Mononuclear cell (primary cell): ENCODE measurements at regions not wholly inside any gene's neighbourhood (a gene's known extent, or its start where the extent isn't known, plus 50 kb on each side); places are given as distances from the start of the nearest gene placed in this dataset.

Experiments used
- H3K27me3 ChIP-seq: 2 replicates; pipeline ENCODE4 v1.6.0; 2011; ENCODE audit warnings: low read length, control low read depth; ENCODE audit not compliant: insufficient read depth
- H3K4me1 ChIP-seq: 2 replicates; pipeline ENCODE4 v1.5.1; 2011; ENCODE audit warnings: mild to moderate bottlenecking, low read length, control low read depth; ENCODE audit not compliant: insufficient read depth
- H3K4me3 ChIP-seq: 2 replicates; pipeline ENCODE4 v1.5.1; 2011; ENCODE audit warnings: mild to moderate bottlenecking, low read length, moderate library complexity
- H3K9me3 ChIP-seq: 2 replicates; pipeline ENCODE4 v1.5.1; 2011; ENCODE audit warnings: low read depth, mild to moderate bottlenecking, control low read depth, low read length

DNA sequence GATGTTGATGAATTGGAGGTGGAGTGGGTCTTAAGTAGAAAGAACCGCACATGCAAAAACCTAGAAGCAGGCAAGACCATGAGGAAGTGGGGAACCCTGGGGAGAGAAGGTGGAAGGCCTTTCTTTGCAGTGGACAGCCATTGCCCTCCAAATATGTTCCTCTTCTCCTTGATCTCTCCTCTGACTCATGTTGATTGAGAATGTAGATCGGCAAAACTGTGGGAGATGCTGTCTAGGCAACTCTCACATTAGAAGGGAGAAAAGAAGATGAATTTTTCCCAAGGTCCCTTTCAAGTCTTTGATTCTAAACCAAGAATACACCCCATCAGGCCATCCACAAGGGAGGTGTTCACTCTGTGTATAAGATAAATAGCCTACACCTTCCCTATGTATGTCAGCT lies 257.5 kb downstream of the MSRB3 start:
- H3K4me1 ChIP-seq, result no peaks in the 10 kb centered on the region
- no peaks in the 10 kb centered on the region for H3K27me3 ChIP-seq
- H3K4me3 ChIP-seq, result no peak overlapping the region
- H3K9me3 ChIP-seq, result peaks cover 17% of the 10 kb centered on the region

DNA sequence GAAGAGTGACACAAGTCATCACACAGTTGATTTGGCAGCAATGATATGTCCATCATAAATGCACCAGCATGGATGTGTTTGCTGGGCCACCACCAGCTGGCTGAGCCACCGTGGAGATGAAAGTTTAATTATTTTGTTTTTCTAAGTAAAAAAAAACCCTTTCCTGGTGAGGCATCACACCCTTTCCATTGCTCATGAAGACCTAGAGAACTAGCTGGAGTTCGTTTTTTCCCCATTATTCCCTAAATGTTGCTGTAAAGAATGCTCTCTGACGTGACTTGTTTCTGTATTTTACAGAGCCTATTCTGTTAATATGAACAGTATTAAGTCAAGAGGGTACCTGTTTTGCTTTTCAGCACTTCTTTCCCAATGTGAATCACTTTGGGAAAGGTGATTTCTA lies 257.9 kb downstream of the MSRB3 start:
- Histone ChIP-seq H3K27me3 (no peaks in the 10 kb centered on the region), H3K4me1 (no peaks in the 10 kb centered on the region), H3K4me3 (no peak overlapping the region), H3K9me3 (peaks cover 21% of the 10 kb centered on the region)

DNA sequence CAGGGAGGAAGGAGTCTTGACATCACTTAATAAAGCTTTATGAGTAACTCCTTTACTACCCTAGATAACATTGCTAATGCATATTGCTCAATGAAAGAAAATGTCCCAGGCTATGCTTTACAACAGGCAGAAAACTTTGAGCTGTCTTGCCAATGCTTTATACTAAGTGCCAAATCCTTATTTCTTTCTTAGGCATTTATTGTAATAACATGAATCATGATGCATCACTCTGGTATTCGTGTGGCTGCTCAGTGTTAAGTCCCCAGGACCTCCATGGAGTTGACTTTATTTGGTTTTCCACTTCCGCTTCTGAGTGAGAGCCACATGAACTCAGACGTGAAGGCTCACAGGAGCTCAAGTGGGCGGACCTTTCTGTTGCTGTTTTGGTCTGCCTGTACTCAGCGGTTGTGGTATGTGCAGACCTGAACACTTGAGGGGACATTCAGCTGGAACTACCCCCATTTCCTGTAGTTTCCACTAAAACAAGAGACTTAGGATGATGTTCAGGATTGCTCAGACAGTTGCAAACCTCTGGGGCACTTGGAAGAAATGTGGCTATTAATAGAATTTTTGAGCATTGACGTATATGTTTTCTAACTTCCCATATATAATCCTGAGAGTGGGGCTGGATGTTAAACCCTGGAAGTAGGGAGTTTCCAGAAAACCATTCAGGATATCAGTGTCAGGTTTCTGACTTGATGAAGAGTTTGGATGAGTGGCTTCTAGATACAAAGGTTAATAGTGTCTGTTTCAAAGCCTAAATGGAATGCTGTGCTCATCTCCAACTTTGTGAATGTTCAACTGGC lies 258.6 kb downstream of the MSRB3 start:
- Histone ChIP-seq H3K4me1 (no peaks in the 10 kb centered on the region), H3K4me3 (no peak overlapping the region), H3K9me3 (peaks cover 21% of the 10 kb centered on the region), H3K27me3 (no peaks in the 10 kb centered on the region)

DNA sequence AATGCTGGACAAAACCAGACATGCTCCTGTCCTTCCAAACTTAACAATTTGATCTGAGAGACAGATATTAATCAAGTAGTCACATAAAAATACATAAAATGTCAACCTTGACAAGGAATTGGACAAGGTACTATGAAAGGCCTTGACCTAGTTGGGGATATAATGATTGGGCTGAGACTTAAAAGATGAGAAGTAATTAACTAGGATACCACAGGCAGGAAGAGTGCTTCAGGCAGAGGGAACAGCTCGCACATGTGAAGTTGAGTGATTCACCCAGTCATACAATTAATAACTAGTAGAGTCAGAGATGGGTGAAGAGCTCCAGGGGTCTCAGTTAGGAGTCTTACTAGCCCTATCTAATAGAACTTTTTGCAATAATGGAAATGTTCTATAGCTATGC lies 259.5 kb downstream of the MSRB3 start:
- H3K27me3 ChIP-seq, result no peaks in the 10 kb centered on the region
- H3K4me1 ChIP-seq, result no peaks in the 10 kb centered on the region
- peaks cover 21% of the 10 kb centered on the region for H3K9me3 ChIP-seq
- H3K4me3 ChIP-seq, result no peak overlapping the region

DNA sequence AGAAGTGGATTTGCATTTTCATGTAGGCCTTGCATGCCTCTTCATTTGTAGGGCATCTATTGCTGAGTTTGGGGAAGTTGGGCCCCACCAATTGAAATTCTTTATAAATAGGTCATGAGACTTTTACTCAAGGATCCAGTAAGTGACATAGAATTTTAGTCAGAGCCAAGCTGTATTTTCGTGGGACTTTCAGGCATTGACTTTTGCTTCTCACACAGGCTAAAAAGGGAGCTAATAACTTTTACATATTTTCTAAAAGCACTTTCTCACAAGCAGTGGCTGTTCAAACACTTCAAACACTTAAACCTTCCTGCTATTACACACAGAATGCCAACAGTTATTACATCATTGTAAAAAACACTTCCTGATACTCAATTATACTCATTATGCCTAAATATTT lies 260.5 kb downstream of the MSRB3 start:
- Histone ChIP-seq H3K4me1 (no peaks in the 10 kb centered on the region), H3K9me3 (peaks cover 21% of the 10 kb centered on the region), H3K4me3 (no peak overlapping the region), H3K27me3 (no peaks in the 10 kb centered on the region)

DNA sequence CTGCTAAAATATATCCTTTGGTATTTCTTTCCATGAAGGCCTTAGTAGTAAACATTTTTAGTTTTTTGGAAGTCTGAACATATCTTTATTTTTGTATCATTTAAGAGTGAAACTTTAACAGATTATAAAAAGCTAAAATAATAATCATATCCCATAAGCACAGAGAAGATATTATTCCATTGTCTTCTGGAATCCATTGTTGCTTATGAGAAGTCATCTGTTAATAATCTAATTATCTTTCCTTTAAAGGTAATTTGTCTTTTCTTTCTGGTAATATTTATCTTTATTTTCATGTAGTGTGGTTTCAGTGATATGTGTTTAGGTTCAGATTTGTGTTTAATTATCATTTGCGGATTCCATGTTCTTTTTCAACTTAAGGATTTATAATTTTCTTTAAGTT lies 261.7 kb downstream of the MSRB3 start:
- no peaks in the 10 kb centered on the region for H3K27me3 ChIP-seq
- H3K4me3 ChIP-seq, result no peak overlapping the region
- peaks cover 21% of the 10 kb centered on the region for H3K9me3 ChIP-seq

DNA sequence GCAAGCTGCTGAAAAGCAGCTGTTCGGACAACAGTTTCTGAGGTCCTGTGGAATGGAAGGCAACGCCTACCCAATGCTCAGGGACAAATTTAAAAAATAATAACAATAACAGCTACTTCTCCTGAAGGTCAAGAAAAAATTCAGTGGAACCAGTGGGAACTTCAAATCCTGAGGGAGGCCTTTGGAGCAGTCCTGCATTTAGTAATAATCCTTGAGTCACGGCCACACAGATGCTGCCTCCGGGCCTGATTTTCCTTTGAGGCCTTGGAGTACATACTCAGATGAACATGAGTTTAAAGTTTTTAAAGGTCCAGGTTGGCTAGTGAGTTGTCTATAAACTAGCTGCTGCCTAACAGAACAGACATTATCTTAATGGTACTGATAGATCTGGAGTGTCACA lies 268.0 kb downstream of the MSRB3 start:
- H3K27me3 ChIP-seq, result no peaks in the 10 kb centered on the region
- H3K9me3 ChIP-seq, result no peaks in the 10 kb centered on the region
- H3K4me1 ChIP-seq, result no peaks in the 10 kb centered on the region
- no peak overlapping the region for H3K4me3 ChIP-seq

More for the DNA sequence above, 261.7 kb downstream of the MSRB3 start:
- H3K4me1 ChIP-seq, result no peaks in the 10 kb centered on the region

DNA sequence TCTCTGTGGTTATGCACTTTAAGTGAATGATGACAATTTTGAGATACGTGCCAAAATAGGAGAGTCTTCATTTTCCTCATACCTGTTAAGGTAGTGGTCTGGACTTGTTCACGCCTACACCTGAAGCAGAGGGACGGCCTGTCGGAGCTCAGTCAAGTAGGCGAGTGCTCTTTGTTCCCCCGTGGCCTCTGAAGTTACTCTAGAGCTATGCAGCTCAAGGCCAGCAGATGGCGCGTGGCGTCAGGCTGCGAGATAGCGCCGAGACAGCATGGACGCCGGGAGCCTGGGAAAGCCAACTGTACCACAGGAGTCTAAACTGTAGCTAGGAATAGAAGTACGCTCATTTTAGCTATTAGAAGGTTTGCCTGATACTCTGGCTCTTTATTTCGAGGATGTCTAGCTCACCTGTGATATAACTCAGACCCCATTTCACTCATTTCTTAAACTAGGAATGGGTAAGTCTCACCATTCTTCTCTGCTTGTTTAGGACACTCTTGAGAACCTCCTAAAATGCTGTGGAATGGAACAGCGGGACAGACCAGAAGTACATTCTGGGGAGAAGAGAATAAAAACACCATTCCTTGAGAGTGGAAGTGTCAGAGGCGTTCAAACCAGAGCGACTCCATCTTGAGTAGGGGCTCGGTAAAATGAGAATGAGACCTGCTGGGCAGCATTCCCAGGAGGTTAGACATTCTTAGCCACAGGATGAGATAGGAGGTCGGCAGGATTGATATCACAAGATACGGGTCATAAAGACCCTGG lies 267.4 kb upstream of the HMGA2 start:
- H3K9me3 ChIP-seq, result no peaks in the 10 kb centered on the region
- H3K4me1 ChIP-seq, result peaks cover 4% of the 10 kb centered on the region
- no peaks in the 10 kb centered on the region for H3K27me3 ChIP-seq
- H3K4me3 ChIP-seq, result no peak overlapping the region

DNA sequence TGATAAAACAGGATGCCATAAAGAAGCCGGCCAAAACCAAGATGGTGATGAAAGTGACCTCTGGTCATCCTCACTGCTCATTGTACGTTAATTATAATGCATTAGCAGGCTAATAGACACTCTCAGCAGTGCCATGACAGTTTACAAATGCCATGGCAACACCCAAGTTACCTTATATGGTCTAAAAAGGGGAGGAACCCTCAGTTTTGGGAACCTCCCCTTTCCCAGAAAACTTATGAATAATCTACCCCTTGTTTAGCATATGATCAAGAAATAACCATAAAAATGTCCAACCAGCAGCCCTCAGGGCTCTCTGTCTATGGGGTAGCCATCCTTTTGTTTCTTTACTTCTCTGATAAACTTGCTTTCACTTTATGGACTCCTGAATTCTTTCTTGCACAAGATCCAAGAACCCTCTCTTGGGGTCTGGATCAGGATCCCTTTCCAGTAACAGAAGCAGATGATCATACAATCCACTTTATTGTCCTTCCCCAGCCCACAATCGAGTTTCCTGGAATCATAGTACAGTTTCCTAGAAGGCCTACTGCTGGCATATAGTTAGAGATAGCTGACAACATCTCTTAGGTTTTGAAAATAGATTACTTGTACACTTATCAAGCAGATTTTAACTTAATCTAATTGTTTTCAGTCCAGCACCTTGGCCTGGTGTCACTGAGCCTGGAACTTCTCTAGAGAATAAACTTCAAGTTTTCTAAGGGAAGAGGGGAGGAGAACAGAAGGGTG lies 266.7 kb upstream of the HMGA2 start:
- Histone ChIP-seq H3K4me3 (no peak overlapping the region), H3K9me3 (no peaks in the 10 kb centered on the region), H3K27me3 (no peaks in the 10 kb centered on the region), H3K4me1 (peaks cover 4% of the 10 kb centered on the region)

DNA sequence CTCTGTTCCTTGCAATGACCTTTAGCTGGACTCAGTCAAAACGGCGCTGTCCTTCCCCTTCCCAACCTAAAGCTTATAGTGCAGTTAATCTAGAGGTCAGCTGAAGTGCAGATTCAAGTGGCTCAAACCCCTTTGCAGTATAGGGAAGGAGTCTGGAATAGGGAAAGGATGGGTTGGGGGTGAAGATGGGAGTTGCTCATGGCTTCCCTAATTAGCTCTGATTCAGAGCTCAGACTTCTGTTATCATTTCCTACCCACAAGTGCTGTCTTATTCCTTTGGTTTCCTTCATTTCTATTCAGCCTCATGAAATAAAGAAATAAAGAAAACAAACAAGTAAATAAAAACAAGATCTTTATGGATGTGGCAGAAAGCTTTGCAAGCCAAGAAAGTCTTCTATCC lies 264.0 kb upstream of the HMGA2 start:
- H3K4me1 ChIP-seq, result peaks cover 4% of the 10 kb centered on the region
- no peaks in the 10 kb centered on the region for H3K9me3 ChIP-seq
- no peak overlapping the region for H3K4me3 ChIP-seq
- H3K27me3 ChIP-seq, result no peaks in the 10 kb centered on the region

DNA sequence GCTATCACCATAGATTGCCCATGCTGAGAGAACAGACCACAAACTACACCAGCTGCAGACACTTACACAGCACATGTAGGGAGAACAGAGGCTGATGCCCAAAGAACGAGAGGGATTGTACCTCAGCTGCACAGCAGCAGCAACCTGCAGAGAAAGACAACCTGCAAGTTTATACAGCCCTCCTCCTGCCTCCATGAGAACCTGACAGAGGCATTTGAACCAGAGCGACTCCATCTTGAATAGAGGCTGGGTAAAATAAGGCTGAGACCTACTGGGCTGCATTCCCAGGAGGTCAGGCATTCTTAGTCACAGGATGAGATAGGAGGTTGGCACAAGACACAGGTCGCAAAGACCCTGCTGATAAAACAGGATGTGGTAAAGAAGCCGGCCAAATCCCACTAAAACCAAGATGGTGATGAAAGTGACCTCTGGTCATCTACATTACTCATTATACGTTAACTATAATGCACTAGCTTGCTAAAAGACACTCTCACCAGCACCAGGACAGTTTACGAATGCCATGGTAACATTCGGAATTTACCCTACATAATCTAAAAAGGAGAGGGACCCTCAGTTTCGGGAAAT lies 262.4 kb upstream of the HMGA2 start:
- H3K27me3 ChIP-seq, result peaks cover 5% of the 10 kb centered on the region
- H3K9me3 ChIP-seq, result no peaks in the 10 kb centered on the region
- H3K4me1 ChIP-seq, result peaks cover 2% of the 10 kb centered on the region
- no peak overlapping the region for H3K4me3 ChIP-seq

DNA sequence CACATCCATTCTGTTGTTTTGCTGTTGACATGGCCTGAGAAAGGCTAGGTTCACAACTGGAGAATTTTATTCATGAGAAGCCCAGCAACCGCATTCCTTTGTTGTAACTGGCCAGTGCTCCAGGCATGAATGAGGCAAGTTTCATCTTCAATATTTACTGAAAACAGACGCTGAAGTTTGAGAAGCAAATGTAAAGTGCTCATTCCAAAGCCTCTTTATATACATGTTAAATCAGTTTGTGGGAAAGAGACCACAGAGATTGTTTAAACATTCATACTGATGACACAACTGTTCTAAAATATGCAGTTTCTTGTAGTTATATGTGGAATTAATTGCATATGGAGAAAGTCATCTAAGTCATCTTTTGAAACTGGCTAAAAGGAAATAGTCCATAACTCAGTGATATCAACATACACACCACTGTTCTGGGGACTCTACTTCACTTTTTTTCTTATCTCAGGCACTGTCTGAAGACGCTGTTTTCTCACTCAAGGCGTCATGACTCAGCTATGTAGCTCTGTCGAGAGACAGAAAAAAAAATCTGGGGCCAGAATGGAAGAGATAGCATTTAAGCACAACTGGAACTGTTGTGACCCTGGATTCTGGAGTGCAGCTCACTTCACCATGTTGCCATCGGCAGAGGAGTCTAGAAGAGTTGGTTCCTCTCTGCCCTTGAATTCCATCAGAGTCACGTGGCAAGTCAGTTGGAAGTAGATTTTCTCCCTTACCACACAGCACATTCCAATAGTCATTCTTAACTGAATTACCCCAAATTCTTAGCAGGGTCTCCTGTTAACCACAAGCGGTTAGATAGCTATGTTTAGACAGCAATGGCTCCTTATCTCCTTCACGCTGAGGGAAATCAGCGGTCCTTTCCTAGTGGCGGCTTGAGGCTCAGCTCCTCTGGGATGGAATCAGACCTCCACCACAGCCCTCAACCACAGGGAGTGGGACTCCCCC lies 258.4 kb upstream of the HMGA2 start:
- Histone ChIP-seq H3K4me3 (no peak overlapping the region), H3K4me1 (no peaks in the 10 kb centered on the region), H3K9me3 (no peaks in the 10 kb centered on the region), H3K27me3 (peaks cover 5% of the 10 kb centered on the region)

DNA sequence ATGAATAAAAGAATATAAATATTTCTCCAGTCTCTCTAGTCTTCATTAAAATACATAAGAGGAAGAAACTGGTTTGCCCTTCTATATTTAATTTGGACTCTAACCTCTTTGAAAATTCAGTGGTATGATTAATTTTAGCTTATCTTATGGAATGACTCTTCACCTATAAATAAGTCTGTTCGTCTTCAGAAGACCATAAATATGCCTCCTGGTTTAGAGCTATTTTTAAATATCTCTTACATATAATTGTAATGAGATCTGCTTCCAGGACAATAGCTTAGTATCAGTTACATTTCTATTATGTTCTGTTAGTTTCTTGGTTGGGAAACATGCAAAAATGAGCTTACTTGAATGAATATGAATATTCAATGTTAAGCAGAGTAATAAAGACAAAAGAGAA lies 257.5 kb upstream of the HMGA2 start:
- Histone ChIP-seq H3K4me1 (no peaks in the 10 kb centered on the region), H3K27me3 (peaks cover 5% of the 10 kb centered on the region), H3K4me3 (no peak overlapping the region), H3K9me3 (no peaks in the 10 kb centered on the region)

DNA sequence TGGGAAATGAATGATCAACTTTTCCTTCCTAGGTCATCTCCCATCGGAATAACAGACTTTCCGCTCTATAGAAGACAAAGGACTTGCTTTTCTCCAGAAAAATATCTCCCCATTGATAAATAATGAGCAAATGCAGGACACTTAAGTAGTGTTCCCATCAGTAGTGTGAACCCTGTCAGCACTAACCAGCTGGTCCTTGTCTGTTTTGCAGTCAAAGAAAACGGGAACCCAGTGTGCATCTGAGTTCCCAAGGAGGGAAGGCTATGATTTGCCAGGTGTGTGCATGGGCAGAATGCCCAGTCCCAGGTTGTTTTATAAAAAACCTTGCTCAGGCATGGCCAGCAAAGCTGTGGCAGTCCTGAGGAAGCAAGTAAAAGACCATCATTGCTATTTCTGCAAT lies 256.5 kb upstream of the HMGA2 start:
- H3K27me3 ChIP-seq, result peaks cover 5% of the 10 kb centered on the region
- no peaks in the 10 kb centered on the region for H3K9me3 ChIP-seq
- H3K4me3 ChIP-seq, result no peak overlapping the region
- H3K4me1 ChIP-seq, result no peaks in the 10 kb centered on the region
